Skeletal muscle tissue (tissue), 3 donors: ENCODE measurements at regions not wholly inside any gene's neighbourhood (a gene's known extent, or its start where the extent isn't known, plus 50 kb on each side); places are given as distances from the start of the nearest gene placed in this dataset.
"Not testable (repeated sequence)": the region's sequence is repeated elsewhere in the genome, so short reads cannot be mapped to it uniquely, and the experiment has no call there.

ENCODE experiments used
- H3K27ac ChIP-seq: one replicate; pipeline ENCODE4 v1.7.0; 2013; ENCODE audit warnings: mild to moderate bottlenecking, low read depth, low read length, inconsistent platforms
- H3K27me3 ChIP-seq, 3 donors: one replicate each; pipeline ENCODE4 v1.7.0; 2013; ENCODE audit warnings: low read length in 3 of 3; ENCODE audit not compliant: control insufficient read depth in 3 of 3, insufficient read depth in 3 of 3
- H3K36me3 ChIP-seq, 3 donors: one replicate each; pipeline ENCODE4 v1.7.0; 2013; ENCODE audit warnings: low read length in 3 of 3; ENCODE audit not compliant: control insufficient read depth in 3 of 3, insufficient read depth in 3 of 3
- H3K4me1 ChIP-seq, 3 donors: one replicate each; pipeline ENCODE4 v1.7.0; 2013; ENCODE audit warnings: low read length in 3 of 3, mild to moderate bottlenecking in 3 of 3; ENCODE audit not compliant: control insufficient read depth in 3 of 3, insufficient read depth in 3 of 3
- H3K4me3 ChIP-seq, 3 donors: one replicate each; pipeline ENCODE4 v1.7.0; 2013; ENCODE audit warnings: low read length in 3 of 3
- H3K9ac ChIP-seq, 3 donors: one replicate each; pipeline ENCODE4 v1.7.0; 2013; ENCODE audit warnings: low read length in 3 of 3, mild to moderate bottlenecking in 3 of 3, moderate library complexity in 2 of 3, low read depth in 1 of 3
- H3K9me3 ChIP-seq, 3 donors: one replicate each; pipeline ENCODE4 v1.7.0; 2013; ENCODE audit warnings: low read length in 3 of 3; ENCODE audit not compliant: control insufficient read depth in 3 of 3
- donor health status: Osteomylitis.

DNA sequence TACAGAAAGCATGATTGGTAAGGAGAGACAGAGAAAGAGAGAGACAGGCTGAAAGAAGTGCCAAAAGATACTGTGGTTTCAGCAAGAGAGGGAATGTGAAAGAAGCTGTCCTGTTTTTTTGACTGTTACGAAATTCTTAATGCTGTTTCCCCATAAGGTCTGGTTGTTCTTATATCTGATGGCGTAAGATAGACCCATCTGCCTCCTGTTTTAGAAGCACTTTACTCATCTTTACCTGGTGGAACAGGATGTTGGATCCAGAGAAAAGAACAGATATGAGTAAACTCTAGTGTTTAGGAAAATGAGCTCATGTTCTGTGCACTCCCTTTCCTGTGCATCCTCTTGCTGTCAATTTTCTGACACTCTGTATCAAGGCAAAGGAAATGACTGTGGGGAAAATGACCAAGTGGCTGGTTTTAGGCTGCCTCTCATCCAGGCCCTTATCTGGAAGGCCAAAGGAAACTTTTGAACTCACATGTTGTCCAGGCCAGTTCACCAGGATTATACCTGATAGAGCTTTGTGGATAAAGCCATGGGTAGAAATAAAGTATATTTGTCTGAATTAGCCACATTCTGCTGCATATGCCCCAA lies 311.7 kb upstream of the HTR2C start:
- H3K27ac ChIP-seq: no peak overlapping the region
- no peaks in the 10 kb centered on the region for H3K36me3 ChIP-seq
- no peak overlapping the region for H3K4me3 ChIP-seq
- no peaks in the 10 kb centered on the region for H3K4me1 ChIP-seq
- no peaks in the 10 kb centered on the region for H3K27me3 ChIP-seq
- H3K9ac ChIP-seq: no peak overlapping the region
- no peaks in the 10 kb centered on the region for H3K9me3 ChIP-seq

DNA sequence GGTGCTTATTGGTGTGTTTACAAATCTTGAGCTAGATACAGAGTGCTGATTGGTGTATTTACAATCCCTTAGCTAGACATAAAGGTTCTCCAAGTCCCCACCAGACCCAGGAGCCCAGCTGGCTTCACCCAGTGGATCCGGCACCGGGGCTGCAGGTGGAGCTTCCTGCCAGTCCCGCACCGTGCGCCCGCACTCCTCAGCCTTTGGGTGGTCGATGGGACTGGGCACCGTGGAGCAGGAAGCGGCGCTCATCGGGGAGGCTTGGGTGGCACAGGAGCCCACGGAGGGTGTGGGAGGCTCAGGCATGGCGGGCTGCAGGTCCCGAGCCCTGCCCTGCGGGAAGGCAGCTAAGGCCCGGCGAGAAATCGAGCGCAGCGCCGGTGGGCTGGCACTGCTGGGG lies 313.5 kb upstream of the HTR2C start:
- not testable (repeated sequence) for H3K4me1 ChIP-seq, H3K4me3 ChIP-seq, H3K9me3 ChIP-seq, H3K27me3 ChIP-seq, H3K9ac ChIP-seq, H3K27ac ChIP-seq, H3K36me3 ChIP-seq

DNA sequence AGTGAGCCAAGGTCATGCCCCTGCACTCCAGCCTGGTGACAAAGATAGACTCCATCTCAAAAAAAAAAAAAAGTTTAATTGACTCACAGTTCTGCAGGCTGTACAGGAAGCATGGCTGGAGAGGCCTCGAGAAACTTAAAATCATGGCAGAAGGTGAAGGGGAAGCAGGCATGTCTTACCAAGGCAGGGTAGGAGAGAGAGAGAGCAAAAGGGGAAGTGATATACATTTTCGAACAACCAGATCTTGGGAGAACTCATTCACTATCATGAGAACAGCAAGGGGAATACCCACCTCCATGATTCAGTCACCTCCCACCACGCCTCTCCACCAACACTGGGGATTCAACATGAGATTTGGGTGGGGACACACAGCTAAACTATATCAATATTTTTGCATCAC lies 315.2 kb upstream of the HTR2C start:
- no peak overlapping the region for H3K9ac ChIP-seq
- H3K27me3 ChIP-seq: no peaks in the 10 kb centered on the region
- no peaks in the 10 kb centered on the region for H3K36me3 ChIP-seq
- H3K27ac ChIP-seq: no peak overlapping the region
- no peaks in the 10 kb centered on the region for H3K4me1 ChIP-seq
- no peaks in the 10 kb centered on the region for H3K9me3 ChIP-seq
- H3K4me3 ChIP-seq: no peak overlapping the region

DNA sequence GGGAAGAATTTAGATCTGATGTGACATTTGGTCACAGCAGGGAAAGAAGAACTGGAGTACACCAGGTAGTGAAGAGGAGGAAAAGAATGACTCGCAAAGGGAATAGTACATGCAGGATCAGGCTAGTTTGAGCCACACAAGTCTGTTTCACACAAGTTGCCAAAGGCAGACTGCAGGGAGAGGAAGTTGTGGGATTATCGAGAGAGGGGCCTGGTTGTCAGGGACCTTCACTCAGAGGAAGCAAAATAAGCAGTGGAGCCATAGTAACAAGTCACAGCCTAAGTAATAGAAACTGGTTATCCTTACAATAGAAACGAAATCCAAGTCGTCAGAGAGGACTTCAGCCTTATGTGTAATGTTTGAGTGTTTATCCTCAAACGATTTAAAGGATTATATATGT lies 316.7 kb upstream of the HTR2C start:
- H3K27me3 ChIP-seq: no peaks in the 10 kb centered on the region
- no peaks in the 10 kb centered on the region for H3K36me3 ChIP-seq
- H3K27ac ChIP-seq: no peak overlapping the region
- H3K9ac ChIP-seq: no peak overlapping the region
- H3K9me3 ChIP-seq: no peaks in the 10 kb centered on the region
- no peaks in the 10 kb centered on the region for H3K4me1 ChIP-seq
- no peak overlapping the region for H3K4me3 ChIP-seq

DNA sequence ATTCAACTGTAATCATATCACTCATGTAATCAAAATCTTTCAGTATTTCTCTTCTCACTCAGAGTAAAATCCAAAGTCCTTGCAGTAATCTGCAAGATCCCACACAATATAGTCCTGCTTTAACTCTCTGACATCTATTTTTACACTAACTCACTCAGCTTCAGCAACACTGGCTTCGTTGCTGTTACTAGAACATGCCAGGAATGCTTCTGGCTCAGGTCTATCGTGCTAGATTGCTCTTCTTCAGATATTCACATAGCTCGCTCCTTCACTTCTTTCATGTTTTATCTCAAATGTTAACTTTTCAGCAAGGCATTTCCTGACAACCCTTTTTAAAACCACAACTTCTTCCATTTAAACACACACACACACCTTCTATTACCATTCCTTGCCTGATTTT lies 331.7 kb upstream of the HTR2C start:
- no peak overlapping the region for H3K27ac ChIP-seq
- H3K27me3 ChIP-seq: no peaks in the 10 kb centered on the region
- no peaks in the 10 kb centered on the region for H3K9me3 ChIP-seq
- H3K36me3 ChIP-seq: no peaks in the 10 kb centered on the region
- H3K9ac ChIP-seq: no peak overlapping the region
- H3K4me3 ChIP-seq: no peak overlapping the region
- H3K4me1 ChIP-seq: no peaks in the 10 kb centered on the region

DNA sequence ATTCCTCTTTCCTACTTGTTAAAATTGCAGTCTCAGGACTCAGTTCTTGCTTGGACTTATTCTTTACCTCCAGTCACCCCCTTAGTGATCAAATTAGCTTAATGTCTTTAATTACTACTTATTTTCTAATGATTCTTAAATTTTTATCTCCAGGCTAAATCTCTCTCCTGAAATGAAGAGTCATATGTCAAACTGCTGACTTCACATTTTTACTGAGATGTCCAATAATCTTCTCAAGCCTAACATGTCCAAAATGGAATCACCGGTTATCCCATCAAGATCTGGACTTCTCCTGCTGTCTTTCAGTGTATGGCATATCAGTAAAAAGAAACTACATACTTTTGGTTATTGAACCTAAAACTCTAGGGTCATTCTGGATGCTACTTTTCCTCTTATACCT lies 332.3 kb upstream of the HTR2C start:
- no peak overlapping the region for H3K4me3 ChIP-seq
- H3K9ac ChIP-seq: no peak overlapping the region
- H3K27me3 ChIP-seq: no peaks in the 10 kb centered on the region

DNA sequence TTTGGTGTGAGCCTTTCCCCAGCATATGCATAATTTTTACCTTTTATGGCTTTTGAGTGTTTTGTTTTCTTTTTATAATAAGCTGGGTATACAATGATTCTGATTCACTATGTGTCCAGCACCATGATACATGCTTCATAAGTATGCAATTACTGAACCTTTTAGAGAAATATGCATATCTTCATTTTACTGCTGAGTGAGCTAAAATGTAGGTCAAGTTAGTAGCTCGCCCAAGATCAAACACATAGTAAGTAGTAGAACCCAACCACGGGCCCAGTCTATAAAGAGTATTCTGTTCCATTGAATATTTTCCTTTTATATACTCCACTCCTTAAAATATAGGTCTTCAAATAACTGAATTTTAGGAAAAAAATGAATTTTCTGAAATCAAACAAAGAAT lies 362.4 kb upstream of the HTR2C start:
- Histone ChIP-seq H3K36me3 (no peaks in the 10 kb centered on the region), H3K4me3 (no peak overlapping the region), H3K9ac (no peak overlapping the region)

More for the DNA sequence above, 332.3 kb upstream of the HTR2C start:
- H3K4me1 ChIP-seq: no peaks in the 10 kb centered on the region
- no peak overlapping the region for H3K27ac ChIP-seq
- no peaks in the 10 kb centered on the region for H3K36me3 ChIP-seq
- H3K9me3 ChIP-seq: no peaks in the 10 kb centered on the region

DNA sequence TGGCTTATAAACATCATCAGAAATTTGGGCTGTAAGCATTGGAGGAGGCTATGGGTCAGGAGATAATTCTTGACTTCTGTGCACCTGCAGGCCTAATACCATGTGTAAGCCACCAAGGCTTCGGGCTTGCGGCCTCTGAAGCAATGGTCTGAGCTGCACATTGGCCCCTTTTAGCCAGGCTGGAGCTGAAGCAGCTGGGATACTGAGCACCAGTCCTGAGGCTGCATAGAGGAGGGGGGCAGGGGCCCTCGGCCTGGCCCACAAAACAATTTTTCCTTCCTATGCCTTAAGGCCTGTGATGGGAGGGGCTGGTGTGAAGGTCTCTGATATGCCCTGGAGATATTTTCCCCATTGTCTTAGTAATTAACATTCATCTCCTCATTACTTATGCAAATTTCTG lies 373.0 kb upstream of the HTR2C start:
- no peak overlapping the region for H3K9ac ChIP-seq
- H3K36me3 ChIP-seq: no peaks in the 10 kb centered on the region
- H3K27me3 ChIP-seq: no peaks in the 10 kb centered on the region
- no peaks in the 10 kb centered on the region for H3K9me3 ChIP-seq
- H3K27ac ChIP-seq: no peak overlapping the region
- H3K4me1 ChIP-seq: no peaks in the 10 kb centered on the region
- H3K4me3 ChIP-seq: no peak overlapping the region

More for the DNA sequence above, 362.4 kb upstream of the HTR2C start:
- Histone ChIP-seq H3K4me1 (no peaks in the 10 kb centered on the region), H3K27ac (no peak overlapping the region), H3K9me3 (no peaks in the 10 kb centered on the region), H3K27me3 (no peaks in the 10 kb centered on the region)

DNA sequence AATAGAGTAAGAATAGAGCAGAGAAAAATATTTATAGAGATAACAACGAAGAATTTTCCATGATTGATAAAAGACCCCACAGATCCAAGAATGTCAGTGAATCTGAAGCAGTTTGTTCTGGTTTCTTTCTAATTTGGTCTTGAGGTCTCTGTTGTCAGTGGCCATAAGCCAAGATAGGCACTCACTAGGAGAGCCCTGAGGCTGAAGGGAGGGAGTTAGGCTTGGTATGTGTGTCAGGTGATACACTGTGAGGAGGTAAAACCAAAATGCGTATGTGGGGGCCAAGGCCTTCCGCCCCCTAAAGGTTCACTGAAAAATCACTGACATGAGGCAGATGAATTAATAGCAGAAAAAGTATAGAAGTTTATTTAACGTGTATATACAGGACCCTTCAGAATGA lies 382.3 kb upstream of the HTR2C start:
- Histone ChIP-seq H3K27me3 (no peaks in the 10 kb centered on the region), H3K4me3 (no peak overlapping the region), H3K9me3 (no peaks in the 10 kb centered on the region), H3K9ac (no peak overlapping the region), H3K36me3 (no peaks in the 10 kb centered on the region), H3K27ac (no peak overlapping the region), H3K4me1 (no peaks in the 10 kb centered on the region)

DNA sequence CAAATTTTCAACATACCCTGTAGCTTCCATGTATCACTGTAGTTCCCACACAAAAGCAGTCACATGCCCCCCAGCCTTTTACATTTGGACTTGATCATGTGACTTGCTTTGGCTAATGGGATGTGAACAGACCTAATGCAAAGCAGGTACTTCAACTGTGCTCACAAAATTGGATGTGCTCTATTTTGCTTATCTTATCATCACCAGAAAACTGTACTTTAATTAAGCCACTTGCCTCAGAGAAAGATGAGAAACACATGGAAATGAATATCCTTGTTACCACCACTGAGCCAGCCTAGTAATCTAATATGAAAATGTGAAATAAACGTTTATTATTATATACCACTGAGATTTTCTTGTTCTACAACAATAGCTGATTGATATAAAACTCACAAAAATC lies 402.7 kb upstream of the HTR2C start:
- Histone ChIP-seq H3K27ac (no peak overlapping the region), H3K9me3 (no peaks in the 10 kb centered on the region), H3K4me3 (no peak overlapping the region), H3K36me3 (no peaks in the 10 kb centered on the region), H3K27me3 (no peaks in the 10 kb centered on the region), H3K9ac (no peak overlapping the region), H3K4me1 (no peaks in the 10 kb centered on the region)

DNA sequence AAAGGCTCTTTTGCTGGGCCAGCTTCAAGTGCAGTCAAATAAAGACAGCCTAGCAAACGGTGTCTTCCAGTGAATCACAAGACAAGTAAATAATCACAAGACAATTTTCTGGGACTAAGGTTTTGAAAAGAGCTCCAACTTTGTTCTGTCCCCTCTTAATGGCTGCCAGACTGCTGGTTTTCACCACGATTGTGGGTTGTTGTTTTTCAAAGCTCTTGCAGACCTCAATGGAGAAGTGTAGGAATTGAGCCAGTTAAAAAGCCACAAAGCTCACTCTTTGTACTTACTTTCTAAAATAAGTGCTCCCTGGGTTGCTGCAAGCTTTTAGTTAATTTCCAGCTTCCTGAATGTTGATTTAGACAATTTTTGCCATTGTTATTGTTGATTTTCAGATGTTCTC lies 405.8 kb upstream of the HTR2C start:
- Histone ChIP-seq H3K36me3 (no peaks in the 10 kb centered on the region), H3K4me1 (no peaks in the 10 kb centered on the region), H3K9me3 (no peaks in the 10 kb centered on the region), H3K4me3 (no peak overlapping the region), H3K9ac (no peak overlapping the region), H3K27ac (no peak overlapping the region), H3K27me3 (no peaks in the 10 kb centered on the region)
